Osteoblast (primary cell): ENCODE measurements at regions not wholly inside any gene's neighbourhood (a gene's known extent, or its start where the extent isn't known, plus 50 kb on each side); places are given as distances from the start of the nearest gene placed in this dataset.

Experiments
- DNase-seq: peaks from one replicate; pipeline ENCODE4 v3.0.0; 2011; ENCODE audit warnings: low spot score, mixed read lengths; ENCODE audit not compliant: insufficient read length; ENCODE audit errors: missing footprints
- H2AFZ ChIP-seq: 2 replicates; pipeline ENCODE4 v1.6.0; 2011; ENCODE audit warnings: mild to moderate bottlenecking, low read length
- H3K27ac ChIP-seq: 2 replicates; pipeline ENCODE4 v1.5.1; 2011; ENCODE audit warnings: mild to moderate bottlenecking, low read depth, low read length, moderate library complexity
- H3K27me3 ChIP-seq: 2 replicates; pipeline ENCODE4 v1.6.0; 2012; ENCODE audit warnings: mild to moderate bottlenecking, control low read depth, inconsistent platforms, low read length, moderate library complexity; ENCODE audit not compliant: insufficient read depth
- H3K36me3 ChIP-seq: 2 replicates; pipeline ENCODE4 v1.5.1; 2011; ENCODE audit warnings: mild to moderate bottlenecking, low read length, control low read depth, moderate library complexity; ENCODE audit not compliant: insufficient read depth
- H3K4me1 ChIP-seq: 2 replicates; pipeline ENCODE4 v1.5.1; 2011; ENCODE audit warnings: mild to moderate bottlenecking, low read length, control low read depth, moderate library complexity; ENCODE audit not compliant: insufficient read depth
- H3K4me2 ChIP-seq: 2 replicates; pipeline ENCODE4 v1.6.0; 2011; ENCODE audit warnings: mild to moderate bottlenecking, low read length; ENCODE audit not compliant: insufficient read depth
- H3K4me3 ChIP-seq: fragments of 200-600 bp; sonication (generic); 3 replicates; pipeline ENCODE4 v1.5.1; 2012; ENCODE audit warnings: mild to moderate bottlenecking, low read length, inconsistent platforms; ENCODE audit not compliant: insufficient read depth
- H3K79me2 ChIP-seq: 2 replicates; pipeline ENCODE4 v1.6.0; 2012; ENCODE audit warnings: mild to moderate bottlenecking, low read length, control low read depth, inconsistent platforms; ENCODE audit not compliant: insufficient read depth
- H3K9me3 ChIP-seq: 2 replicates; pipeline ENCODE4 v1.5.1; 2011; ENCODE audit warnings: low read depth, low read length, control low read depth
- H4K20me1 ChIP-seq: 2 replicates; pipeline ENCODE4 v1.6.0; 2012; ENCODE audit warnings: mild to moderate bottlenecking, low read length, control low read depth; ENCODE audit not compliant: insufficient read depth
- CTCF ChIP-seq: IDR thresholded peaks from 2 replicates; pipeline ENCODE4 v1.5.1; 2011; ENCODE audit warnings: mild to moderate bottlenecking, low read depth, low read length, moderate library complexity; ENCODE audit errors: extremely low read depth

GRCh38 chr21:40924641-40925040 is 77.7 kb upstream of the DSCAM start:
- no peak for TF ChIP-seq CTCF
- H3K4me2 ChIP-seq: no peak overlapping the region
- H3K79me2 ChIP-seq: no peaks in the 10 kb centered on the region
- no peaks in the 10 kb centered on the region for H3K36me3 ChIP-seq
- no peaks in the 10 kb centered on the region for H3K4me1 ChIP-seq
- H3K4me3 ChIP-seq: no peak overlapping the region
- H3K9me3 ChIP-seq: peaks cover 10% of the 10 kb centered on the region
- H2AFZ ChIP-seq: no peak overlapping the region
- no peaks in the 10 kb centered on the region for H4K20me1 ChIP-seq
- no peak overlapping the region for H3K27ac ChIP-seq
- no peak for DNase-seq
- no peaks in the 10 kb centered on the region for H3K27me3 ChIP-seq

- no peak overlapping the region for H2AFZ ChIP-seq
- H3K4me1 ChIP-seq: no peaks in the 10 kb centered on the region
- H3K79me2 ChIP-seq: no peaks in the 10 kb centered on the region
- no peaks in the 10 kb centered on the region for H3K27me3 ChIP-seq
- no peak overlapping the region for H3K27ac ChIP-seq
- H3K4me3 ChIP-seq: no peak overlapping the region
- no peak for DNase-seq
- no peak overlapping the region for H3K4me2 ChIP-seq
- TF ChIP-seq CTCF: no peak
- H3K36me3 ChIP-seq: no peaks in the 10 kb centered on the region
- no peaks in the 10 kb centered on the region for H4K20me1 ChIP-seq
- H3K9me3 ChIP-seq: peaks cover 5% of the 10 kb centered on the region
Observed at GRCh38 chr21:40926238-40926637, 79.3 kb upstream of the DSCAM start.

GRCh38 chr21:40929833-40930232 is 82.9 kb upstream of the DSCAM start:
- H3K4me2 ChIP-seq: no peak overlapping the region

GRCh38 chr21:40931197-40931596 is 84.2 kb upstream of the DSCAM start:
- no peaks in the 10 kb centered on the region for H3K9me3 ChIP-seq
- H3K4me2 ChIP-seq: no peak overlapping the region
- no peaks in the 10 kb centered on the region for H4K20me1 ChIP-seq
- no peak overlapping the region for H2AFZ ChIP-seq
- H3K27me3 ChIP-seq: no peaks in the 10 kb centered on the region
- TF ChIP-seq CTCF: no peak
- H3K4me1 ChIP-seq: no peaks in the 10 kb centered on the region
- H3K4me3 ChIP-seq: no peak overlapping the region
- no peaks in the 10 kb centered on the region for H3K36me3 ChIP-seq
- no peaks in the 10 kb centered on the region for H3K79me2 ChIP-seq
- DNase-seq: no peak
- H3K27ac ChIP-seq: no peak overlapping the region

More at GRCh38 chr21:40929833-40930232, 82.9 kb upstream of the DSCAM start:
- H4K20me1 ChIP-seq: no peaks in the 10 kb centered on the region
- no peak overlapping the region for H3K4me3 ChIP-seq
- TF ChIP-seq CTCF: no peak
- H3K79me2 ChIP-seq: no peaks in the 10 kb centered on the region
- H3K9me3 ChIP-seq: no peaks in the 10 kb centered on the region
- H3K27me3 ChIP-seq: no peaks in the 10 kb centered on the region
- H3K27ac ChIP-seq: no peak overlapping the region
- no peaks in the 10 kb centered on the region for H3K36me3 ChIP-seq
- H3K4me1 ChIP-seq: no peaks in the 10 kb centered on the region
- H2AFZ ChIP-seq: no peak overlapping the region
- no peak for DNase-seq
